Right lobe of liver (tissue), 6 donors: ENCODE measurements at regions not wholly inside any gene's neighbourhood (a gene's known extent, or its start where the extent isn't known, plus 50 kb on each side); places are given as distances from the start of the nearest gene placed in this dataset.
"Not testable (repeated sequence)": the region's sequence is repeated elsewhere in the genome, so short reads cannot be mapped to it uniquely, and the experiment has no call there.

Experiments
- ATAC-seq, 4 donors: fragments of 200-7000 bp; cut with Tn5 transposase; one replicate each; pipeline ENCODE4 v1.9.1; 2020; ENCODE audit warnings: mild to moderate bottlenecking in 4 of 4, moderate library complexity in 4 of 4
- DNase-seq, 3 donors: peaks; one replicate each; pipeline ENCODE4 v3.0.0-alpha.2; 2020
- H3K27ac ChIP-seq, 3 donors: fragments of 200-600 bp; one replicate each; pipeline ENCODE4 v1.8.0; 2022
- H3K27me3 ChIP-seq, 2 donors: fragments of 200-600 bp; one replicate each; pipeline ENCODE4 v1.8.0; 2022
- H3K36me3 ChIP-seq, 4 donors: fragments of 200-600 bp; sonication (generic) in 1 of 4; one replicate each; pipeline versions ENCODE4 v1.5.1 to v1.8.0; 2017 to 2022; ENCODE audit warnings: control low read depth in 1 of 4
- H3K4me1 ChIP-seq, 4 donors: fragments of 200-600 bp; sonication (generic) in 1 of 4; one replicate each; pipeline versions ENCODE4 v1.5.1 to v1.8.0; 2017 to 2022; ENCODE audit warnings: control low read depth in 1 of 4
- H3K4me3 ChIP-seq, 3 donors: fragments of 200-600 bp; one replicate each; pipeline ENCODE4 v1.8.0; 2022
- H3K9me3 ChIP-seq, 4 donors: fragments of 200-600 bp; sonication (generic) in 1 of 4; one replicate each; pipeline versions ENCODE4 v1.5.1 to v1.8.0; 2017 to 2022; ENCODE audit warnings: control low read depth in 1 of 4
- POLR2A ChIP-seq: fragments of 450-650 bp; IDR thresholded peaks from one replicate; pipeline ENCODE4 v1.6.1; 2017; ENCODE audit warnings: antibody characterized with exemption, mild to moderate bottlenecking
- WGBS: methylation state at CpG from one replicate; pipeline ENCODE4 v1.1.6; 2018; ENCODE audit warnings: low coverage, low lambda C conversion rate; ENCODE audit not compliant: insufficient coverage; ENCODE audit errors: missing lambda C conversion rate; 5-methylcytosine and 5-hydroxymethylcytosine counted together
- intact Hi-C, 2 donors: fragments of 100-400 bp; cut with DNase I; formaldehyde crosslinking; loops; one replicate each; pipeline versions ENCODE4 v1.11.2 to v1.14.1; 2022
- TF ChIP-seq, protein P1 (sequence below), 4 donors: fragments of 200-600 bp in 3 of 4; fragments of 450-650 bp in 1 of 4; IDR thresholded peaks; one replicate each; pipeline versions ENCODE4 v1.5.1 to v1.8.0; 2016 to 2022; ENCODE audit warnings: antibody characterized with exemption in 4 of 4, mild to moderate bottlenecking in 2 of 4
- donor health status: DM: no; HTN: yes; CAD: no.
- donor health status: DM: no; HTN: no; CAD: no.
- donor health status: DM: no; HTN: no; CAD: no.
- donor health status: DM: no; HTN: yes; CAD: no.
- donor health status: DM: no; HTN: yes; CAD: no.

DNA sequence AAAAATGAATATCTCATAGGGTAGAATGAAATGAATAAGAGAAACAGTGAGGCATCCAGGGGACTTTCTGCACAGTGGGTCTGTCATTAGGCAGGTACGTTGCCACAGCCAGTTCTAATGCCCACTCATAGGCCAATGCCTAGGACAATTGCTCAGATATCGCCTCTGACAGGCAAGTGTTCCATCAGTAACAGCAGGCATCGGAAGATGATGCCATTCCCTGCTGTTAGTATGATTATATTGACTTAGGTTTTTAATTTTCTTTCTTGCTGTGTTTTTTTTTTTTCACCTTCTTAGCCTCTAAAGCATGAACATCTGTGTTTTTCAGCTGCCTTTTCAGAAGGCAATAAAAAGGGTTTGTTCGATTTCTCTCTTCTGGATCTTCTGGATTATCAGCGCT, 90.7 kb downstream of the PRL start:
- no peak for ATAC-seq
- Histone ChIP-seq H3K9me3 (no peaks in the 10 kb centered on the region), H3K27ac (no peak overlapping the region), H3K27me3 (no peaks in the 10 kb centered on the region), H3K4me1 (no peaks in the 10 kb centered on the region), H3K36me3 (no peaks in the 10 kb centered on the region), H3K4me3 (no peak overlapping the region)
- no peak for TF ChIP-seq POLR2A
- TF ChIP-seq, protein P1, sequence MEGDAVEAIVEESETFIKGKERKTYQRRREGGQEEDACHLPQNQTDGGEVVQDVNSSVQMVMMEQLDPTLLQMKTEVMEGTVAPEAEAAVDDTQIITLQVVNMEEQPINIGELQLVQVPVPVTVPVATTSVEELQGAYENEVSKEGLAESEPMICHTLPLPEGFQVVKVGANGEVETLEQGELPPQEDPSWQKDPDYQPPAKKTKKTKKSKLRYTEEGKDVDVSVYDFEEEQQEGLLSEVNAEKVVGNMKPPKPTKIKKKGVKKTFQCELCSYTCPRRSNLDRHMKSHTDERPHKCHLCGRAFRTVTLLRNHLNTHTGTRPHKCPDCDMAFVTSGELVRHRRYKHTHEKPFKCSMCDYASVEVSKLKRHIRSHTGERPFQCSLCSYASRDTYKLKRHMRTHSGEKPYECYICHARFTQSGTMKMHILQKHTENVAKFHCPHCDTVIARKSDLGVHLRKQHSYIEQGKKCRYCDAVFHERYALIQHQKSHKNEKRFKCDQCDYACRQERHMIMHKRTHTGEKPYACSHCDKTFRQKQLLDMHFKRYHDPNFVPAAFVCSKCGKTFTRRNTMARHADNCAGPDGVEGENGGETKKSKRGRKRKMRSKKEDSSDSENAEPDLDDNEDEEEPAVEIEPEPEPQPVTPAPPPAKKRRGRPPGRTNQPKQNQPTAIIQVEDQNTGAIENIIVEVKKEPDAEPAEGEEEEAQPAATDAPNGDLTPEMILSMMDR (IDR thresholded peaks at IDR 0.05): no peak
- 74% methylated on average over 5 of the region's 5 CpGs for WGBS
- intact Hi-C loops: no loop called here
- no peak for DNase-seq

DNA sequence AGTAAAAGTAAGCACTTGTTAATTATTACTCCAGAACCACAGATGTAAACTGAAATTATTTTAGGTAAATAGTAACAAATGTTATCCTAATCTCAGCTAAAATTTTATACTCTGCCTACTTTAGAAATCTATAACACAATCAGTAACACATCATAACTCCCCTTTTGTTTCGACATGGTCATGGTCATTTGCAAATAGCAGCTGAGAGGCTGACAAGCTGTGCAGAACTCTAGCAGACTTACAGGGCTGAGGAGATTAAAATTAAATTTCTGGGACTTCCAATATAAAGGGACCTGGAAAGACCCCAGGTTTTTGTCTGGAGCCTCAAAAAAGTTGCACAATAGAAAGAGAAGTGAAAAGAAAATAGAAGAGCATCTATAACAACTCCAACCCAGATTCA, 88.8 kb downstream of the PRL start:
- intact Hi-C loops: no loop called here
- H3K4me3 ChIP-seq: no peak overlapping the region
- no peak overlapping the region for H3K27ac ChIP-seq
- no peak for TF ChIP-seq POLR2A
- TF ChIP-seq, protein P1 (IDR thresholded peaks at IDR 0.05): no peak
- 80% methylated on average over 1 of the region's 1 CpG for WGBS
- H3K36me3 ChIP-seq: no peaks in the 10 kb centered on the region
- H3K9me3 ChIP-seq: no peaks in the 10 kb centered on the region
- no peak for DNase-seq
- no peak for ATAC-seq
- no peaks in the 10 kb centered on the region for H3K27me3 ChIP-seq
- H3K4me1 ChIP-seq: no peaks in the 10 kb centered on the region

GRCh38 chr6:22214314-22214713, 82.5 kb downstream of the PRL start:
- Histone ChIP-seq H3K36me3 (no peaks in the 10 kb centered on the region), H3K4me1 (no peaks in the 10 kb centered on the region), H3K4me3 (no peak overlapping the region), H3K27me3 (no peaks in the 10 kb centered on the region), H3K27ac (no peak overlapping the region), H3K9me3 (no peaks in the 10 kb centered on the region)
- TF ChIP-seq POLR2A: no peak
- no peak for DNase-seq
- intact Hi-C loops: no loop called here
- ATAC-seq: no peak
- WGBS: 60% methylated on average over 1 of the region's 5 CpGs

GRCh38 chr6:22215474-22215873, 81.4 kb downstream of the PRL start:
- WGBS: 69% methylated on average over 3 of the region's 3 CpGs
- H3K4me1 ChIP-seq, ATAC-seq, H3K36me3 ChIP-seq, H3K4me3 ChIP-seq, H3K9me3 ChIP-seq, DNase-seq, intact Hi-C loops, H3K27me3 ChIP-seq, H3K27ac ChIP-seq: not testable (repeated sequence)

DNA sequence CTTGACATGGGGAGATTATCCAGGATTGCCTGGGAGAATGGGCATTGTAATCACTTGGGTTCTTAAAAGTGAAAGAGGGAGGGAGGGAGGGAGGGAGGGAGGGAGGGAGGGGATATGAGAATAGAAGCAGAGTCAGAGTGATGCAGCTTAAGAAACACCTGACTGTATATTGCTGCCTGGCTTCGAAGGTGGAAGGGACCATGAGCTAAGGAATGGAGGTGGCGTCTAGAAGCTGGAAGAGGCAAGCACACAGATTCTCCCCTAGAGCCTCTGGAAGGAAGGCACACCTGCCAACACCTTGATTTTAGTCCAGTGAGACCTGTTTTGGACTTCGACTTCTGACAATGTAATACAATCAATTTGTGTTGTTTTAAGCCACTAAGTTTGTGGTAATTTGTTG, 78.4 kb downstream of the PRL start:
- Histone ChIP-seq H3K27me3 (no peaks in the 10 kb centered on the region), H3K4me1 (no peaks in the 10 kb centered on the region), H3K4me3 (no peak overlapping the region), H3K36me3 (no peaks in the 10 kb centered on the region), H3K27ac (no peak overlapping the region), H3K9me3 (no peaks in the 10 kb centered on the region)
- no peak for ATAC-seq
- DNase-seq: no peak
- TF ChIP-seq, protein P1 (IDR thresholded peaks at IDR 0.05): no peak
- TF ChIP-seq POLR2A: no peak
- WGBS: 58% methylated on average over 3 of the region's 3 CpGs
- intact Hi-C loops: no loop called here

DNA sequence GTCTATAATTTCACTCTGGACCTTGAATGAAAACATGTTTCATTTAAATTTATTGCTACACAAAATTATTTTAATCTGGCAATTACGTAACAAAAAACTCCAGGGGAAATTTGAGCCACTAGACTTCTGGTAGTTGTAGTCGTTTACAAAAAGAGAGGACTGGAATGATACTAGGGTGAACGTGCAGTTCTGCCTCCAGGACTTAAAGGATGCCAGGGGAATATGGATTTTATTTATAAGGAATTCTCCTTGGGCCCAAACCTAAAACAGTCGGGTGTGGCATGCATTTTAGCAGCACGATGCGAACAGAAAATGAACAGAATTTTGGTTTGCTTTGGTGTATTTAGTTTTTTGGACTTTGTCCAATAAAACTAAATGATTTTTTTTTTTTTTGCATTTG, 76.9 kb downstream of the PRL start:
- no peaks in the 10 kb centered on the region for H3K27me3 ChIP-seq
- 64% methylated on average over 6 of the region's 6 CpGs for WGBS
- no peak overlapping the region for H3K4me3 ChIP-seq
- H3K36me3 ChIP-seq: no peaks in the 10 kb centered on the region
- H3K9me3 ChIP-seq: no peaks in the 10 kb centered on the region
- DNase-seq: no peak
- H3K27ac ChIP-seq: no peak overlapping the region
- intact Hi-C loops: no loop called here
- no peaks in the 10 kb centered on the region for H3K4me1 ChIP-seq
- TF ChIP-seq, protein P1 (IDR thresholded peaks at IDR 0.05): no peak
- no peak for TF ChIP-seq POLR2A
- ATAC-seq: no peak
